GM19463 (cell line): ENCODE measurements at regions not wholly inside any gene's neighbourhood (a gene's known extent, or its start where the extent isn't known, plus 50 kb on each side); places are given as distances from the start of the nearest gene placed in this dataset.

Source experiments
- ATAC-seq: cut with Tn5 transposase; IDR thresholded peaks from one replicate; pipeline ENCODE4 v1.9.1; 2021; ENCODE audit warnings: mild to moderate bottlenecking, moderate library complexity; ENCODE audit not compliant: unreplicated experiment

DNA sequence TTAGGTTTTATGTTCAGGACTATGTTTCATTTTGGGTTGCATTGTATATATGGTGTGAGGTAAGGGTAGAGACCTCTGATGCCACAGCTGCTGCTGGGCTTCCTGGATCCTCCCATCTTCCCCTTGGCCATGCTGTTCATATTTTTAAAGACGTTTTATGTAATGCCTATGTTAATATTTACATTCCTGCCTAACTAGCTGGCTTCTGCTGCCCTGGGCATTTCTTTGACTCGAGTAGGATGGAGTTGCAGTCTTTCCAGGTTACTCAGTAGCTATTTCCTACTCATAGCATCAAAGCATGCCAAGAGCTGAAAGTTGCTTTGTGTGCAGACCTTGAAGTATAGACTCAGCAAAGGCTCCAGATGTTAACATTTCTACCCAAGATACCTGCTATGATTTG lies 220.5 kb upstream of the CADM1 start:
- no peak for ATAC-seq

- no peak for ATAC-seq
These were observed 218.5 kb upstream of the CADM1 start for GRCh38 chr11:115722711-115723110.

DNA sequence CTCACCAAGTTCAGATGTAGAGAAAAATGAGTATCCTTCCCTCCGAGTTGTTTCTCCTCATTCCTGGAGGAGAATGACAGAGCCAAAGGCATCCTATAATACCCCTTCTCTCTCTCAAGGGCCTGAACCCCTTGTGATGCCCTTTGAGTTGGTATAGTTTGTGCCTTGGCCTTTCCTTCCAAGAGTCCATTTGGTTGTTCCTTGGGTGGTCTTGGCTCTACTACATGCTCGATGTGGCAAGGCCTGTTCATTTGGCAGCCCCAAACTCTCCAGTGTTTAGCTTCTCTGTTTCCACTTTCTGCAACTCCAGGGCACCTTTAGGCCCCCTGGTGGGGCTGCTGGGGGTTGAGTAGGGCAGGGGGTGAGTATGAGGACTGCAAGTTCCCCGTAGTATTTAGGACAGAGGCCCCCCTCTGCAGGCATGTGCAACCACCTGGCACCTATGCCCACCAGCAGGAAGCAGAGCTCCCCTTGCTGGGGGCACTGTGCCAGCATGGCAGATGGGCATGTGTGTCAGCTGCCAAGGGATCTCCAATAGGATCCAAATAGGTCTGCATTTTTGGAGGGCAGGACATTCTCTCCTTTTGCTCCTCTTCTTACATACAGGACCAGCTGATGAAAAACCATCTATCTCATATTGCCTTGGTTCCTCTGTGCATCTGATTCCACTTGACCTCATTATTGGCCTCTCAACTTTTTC lies 217.2 kb upstream of the CADM1 start:
- ATAC-seq: no peak

DNA sequence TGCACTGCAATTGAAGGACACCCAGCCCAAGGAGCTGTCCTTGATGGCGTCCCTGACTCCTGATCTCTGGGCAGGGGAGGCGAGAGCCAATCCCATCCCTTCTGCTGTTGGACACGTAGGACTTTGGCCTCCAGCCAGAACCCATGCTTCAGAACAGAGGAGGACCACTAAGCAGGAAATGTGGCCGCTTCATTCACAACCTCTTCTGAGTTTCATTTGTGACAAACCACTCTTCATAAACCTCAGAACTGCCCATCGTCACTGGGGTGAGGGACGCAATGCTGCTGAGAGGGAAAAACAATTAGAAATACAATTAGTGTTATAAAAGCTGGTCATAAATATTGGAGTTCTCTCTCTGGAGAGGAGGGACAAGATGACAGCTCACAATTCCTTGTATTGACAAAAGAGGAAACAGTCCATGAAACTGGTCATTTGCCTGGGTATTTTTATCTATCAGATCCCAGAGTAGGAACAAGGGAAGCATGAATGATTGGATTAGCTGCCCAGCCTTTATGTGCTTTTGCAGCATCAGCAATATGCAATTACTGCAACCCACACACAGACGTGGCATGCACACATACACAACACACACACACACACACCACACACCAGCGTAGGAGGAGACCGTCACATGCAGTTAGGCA lies 216.5 kb upstream of the CADM1 start:
- no peak for ATAC-seq

- no peak for ATAC-seq
These were observed 214.7 kb upstream of the CADM1 start for GRCh38 chr11:115718945-115719344.

- ATAC-seq: no peak
These were observed 213.9 kb upstream of the CADM1 start for GRCh38 chr11:115718106-115718505.

GRCh38 chr11:115716601-115717529 lies 212.7 kb upstream of the CADM1 start:
- no peak for ATAC-seq

DNA sequence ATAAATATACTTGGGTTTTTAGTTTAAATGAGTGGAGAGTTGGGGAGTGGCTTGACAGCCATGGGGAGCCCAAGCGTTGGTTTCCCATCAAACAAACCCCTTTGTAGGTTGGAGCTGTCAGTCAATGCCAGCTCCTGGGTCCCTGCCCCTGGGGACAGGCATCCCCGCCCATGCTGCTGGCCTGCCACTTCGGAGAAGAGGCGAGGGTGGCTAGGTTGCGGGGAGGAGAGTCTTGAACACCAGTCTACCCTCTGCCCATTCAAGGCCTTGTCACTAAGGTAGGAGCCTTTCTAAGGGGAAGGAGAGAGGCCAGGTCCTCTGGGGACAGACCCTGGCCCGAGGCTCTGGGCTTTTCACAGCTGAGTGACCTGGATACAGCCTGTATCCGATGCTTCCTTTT lies 211.9 kb upstream of the CADM1 start:
- ATAC-seq: no peak

- ATAC-seq: no peak
These were observed 211.1 kb upstream of the CADM1 start for GRCh38 chr11:115715251-115715770.

DNA sequence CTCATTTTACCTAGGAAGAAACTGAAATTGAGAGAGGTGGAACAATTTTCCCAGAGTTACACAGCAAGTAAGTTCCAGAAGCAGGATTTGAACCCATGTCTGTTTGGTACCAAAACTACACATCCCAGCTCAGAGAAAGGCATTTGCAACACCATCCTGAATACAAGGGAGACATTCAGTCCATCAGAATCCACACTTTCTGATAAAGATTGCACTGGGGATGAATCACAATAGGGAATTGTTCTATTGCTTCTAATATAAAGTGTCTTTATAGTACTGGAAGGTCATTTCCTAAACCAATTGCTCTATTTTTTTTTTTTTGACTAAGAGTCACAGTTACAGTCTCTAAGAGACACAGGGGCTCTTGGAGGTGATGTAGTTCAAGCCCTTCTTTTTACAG lies 208.1 kb upstream of the CADM1 start:
- ATAC-seq: no peak

GRCh38 chr11:115710980-115711379 lies 206.8 kb upstream of the CADM1 start:
- ATAC-seq: no peak

DNA sequence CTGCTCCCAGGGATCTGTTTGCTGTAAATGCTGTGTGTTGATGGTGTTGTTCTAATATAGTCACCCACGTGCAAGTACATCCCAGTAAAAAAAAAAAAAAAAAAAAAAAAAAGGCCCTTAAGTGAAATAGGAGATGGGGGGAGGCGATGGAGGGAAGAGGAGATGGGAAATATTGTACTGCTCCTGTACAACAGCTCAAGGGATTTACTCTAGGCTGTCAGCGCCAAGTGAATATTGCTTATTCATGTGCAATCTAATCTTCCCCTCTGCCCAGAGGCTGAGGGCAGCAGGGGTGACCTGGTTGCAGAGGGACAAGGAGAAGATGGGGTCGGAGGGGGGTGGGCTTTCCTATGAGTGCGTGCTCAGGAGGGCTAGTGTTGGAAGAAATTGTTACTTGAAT lies 206.2 kb upstream of the CADM1 start:
- no peak for ATAC-seq

DNA sequence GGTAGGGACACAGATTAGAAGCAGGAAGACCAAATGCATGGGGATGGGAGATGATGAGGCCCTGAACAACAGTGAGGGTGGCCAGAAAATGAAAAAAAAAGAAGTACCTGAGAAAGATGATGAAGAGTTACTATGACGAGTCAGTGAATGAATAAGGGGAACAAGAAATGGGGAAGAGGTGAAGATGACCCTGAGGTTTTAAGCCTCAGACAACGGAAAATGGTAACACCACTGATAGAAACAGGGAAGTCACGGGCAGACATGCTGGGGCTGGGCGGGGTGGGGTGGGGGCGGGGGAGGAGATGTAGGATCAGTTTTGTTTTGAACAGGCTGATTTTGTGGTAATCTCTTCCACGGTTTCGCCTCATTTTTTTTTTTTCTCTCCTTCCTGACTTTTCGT lies 205.1 kb upstream of the CADM1 start:
- ATAC-seq: no peak

- no peak for ATAC-seq
These were observed 203.1 kb upstream of the CADM1 start for GRCh38 chr11:115707180-115707905.

GRCh38 chr11:115706626-115707135 lies 202.5 kb upstream of the CADM1 start:
- no peak for ATAC-seq

GRCh38 chr11:115705200-115705599 lies 201.0 kb upstream of the CADM1 start:
- no peak for ATAC-seq

GRCh38 chr11:115700981-115701875 lies 197.0 kb upstream of the CADM1 start:
- no peak for ATAC-seq

GRCh38 chr11:115700496-115700895 lies 196.3 kb upstream of the CADM1 start:
- ATAC-seq: no peak

GRCh38 chr11:115699733-115700132 lies 195.5 kb upstream of the CADM1 start:
- no peak for ATAC-seq

DNA sequence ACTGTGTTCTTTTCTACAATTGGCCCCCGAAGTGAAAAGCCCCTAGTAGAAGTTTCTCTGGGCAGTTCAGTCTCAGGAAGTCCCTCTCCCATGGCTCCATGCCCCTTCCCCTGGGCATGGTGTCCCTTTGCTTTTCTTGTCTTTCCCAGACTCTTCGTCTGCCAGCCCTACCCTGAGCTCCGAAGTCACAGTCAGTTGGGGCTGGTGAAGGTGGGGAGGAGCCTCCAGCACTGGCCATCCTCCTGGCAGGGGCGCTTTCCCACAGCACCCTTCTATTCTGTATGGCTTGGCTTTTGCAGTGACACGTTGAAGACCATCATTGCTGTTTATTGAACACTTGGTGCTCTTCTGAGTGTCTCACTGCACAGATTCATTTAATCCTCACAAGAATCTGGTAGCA lies 195.1 kb upstream of the CADM1 start:
- ATAC-seq: no peak
